ENCODE measurements at regions not wholly inside any gene's neighbourhood (a gene's known extent, or its start where the extent isn't known, plus 50 kb on each side); places are given as distances from the start of the nearest gene placed in this dataset.

- Mint-ChIP-seq H3K9me3 (peaks cover 5% of the 10 kb centered on the region), H3K27ac (no peak overlapping the region), H3K27me3 (no peaks in the 10 kb centered on the region), H3K36me3 (no peaks in the 10 kb centered on the region), H3K4me3 (no peak overlapping the region), H3K4me1 (ENCODE audit: low read depth) (no peaks in the 10 kb centered on the region)
- intact Hi-C loops (cut with micrococcal nuclease), result no loop called here
- no peak for DNase-seq
- ChIA-PET POLR2A (no interaction called here), CTCF (no interaction called here)
Observed at GRCh38 chr14:42141328-42141727, 534.7 kb downstream of the LRFN5 start.

- Mint-ChIP-seq H3K27me3 (no peaks in the 10 kb centered on the region), H3K4me3 (no peak overlapping the region), H3K36me3 (no peaks in the 10 kb centered on the region), H3K27ac (no peak overlapping the region), H3K9me3 (peaks cover 5% of the 10 kb centered on the region), H3K4me1 (ENCODE audit: low read depth) (no peaks in the 10 kb centered on the region)
- CTCF ChIA-PET, result no interaction called here
- intact Hi-C loops (cut with micrococcal nuclease), result no loop called here
- DNase-seq, result no peak
- POLR2A ChIA-PET, result no interaction called here
Observed at GRCh38 chr14:42140831-42141279, 534.2 kb downstream of the LRFN5 start.

- ChIA-PET CTCF (no interaction called here), POLR2A (no interaction called here)
- peaks cover 4% of the 10 kb centered on the region for H3K9me3 Mint-ChIP-seq
- no peaks in the 10 kb centered on the region for H3K36me3 Mint-ChIP-seq
- intact Hi-C loops (cut with micrococcal nuclease), result no loop called here
- no peak overlapping the region for H3K4me3 Mint-ChIP-seq
- no peaks in the 10 kb centered on the region for H3K27me3 Mint-ChIP-seq
- H3K4me1 Mint-ChIP-seq (ENCODE audit: low read depth), result no peaks in the 10 kb centered on the region
- no peak for DNase-seq
- H3K27ac Mint-ChIP-seq, result no peak overlapping the region
Observed at GRCh38 chr14:42140001-42140400, 533.3 kb downstream of the LRFN5 start.

- DNase-seq, result no peak
- Mint-ChIP-seq H3K27ac (no peak overlapping the region), H3K9me3 (no peaks in the 10 kb centered on the region), H3K27me3 (no peaks in the 10 kb centered on the region), H3K4me3 (no peak overlapping the region), H3K4me1 (ENCODE audit: low read depth) (no peaks in the 10 kb centered on the region), H3K36me3 (no peaks in the 10 kb centered on the region)
- intact Hi-C loops (cut with micrococcal nuclease), result no loop called here
- ChIA-PET POLR2A (no interaction called here), CTCF (no interaction called here)
Observed at GRCh38 chr14:42138406-42138805, 531.7 kb downstream of the LRFN5 start.

GRCh38 chr14:42130815-42131214, 524.1 kb downstream of the LRFN5 start:
- POLR2A ChIA-PET, result no interaction called here
- Mint-ChIP-seq H3K4me3 (no peak overlapping the region), H3K36me3 (no peaks in the 10 kb centered on the region), H3K27ac (no peak overlapping the region), H3K27me3 (no peaks in the 10 kb centered on the region), H3K9me3 (no peaks in the 10 kb centered on the region), H3K4me1 (ENCODE audit: low read depth) (no peaks in the 10 kb centered on the region)
- CTCF ChIA-PET, result no interaction called here
- intact Hi-C loops (cut with micrococcal nuclease), result no loop called here
- DNase-seq, result no peak

- CTCF ChIA-PET, result no interaction called here
- POLR2A ChIA-PET, result no interaction called here
- no peaks in the 10 kb centered on the region for H3K4me1 Mint-ChIP-seq (ENCODE audit: low read depth)
- no peak for DNase-seq
- no peak overlapping the region for H3K4me3 Mint-ChIP-seq
- intact Hi-C loops (cut with micrococcal nuclease), result no loop called here
- no peaks in the 10 kb centered on the region for H3K36me3 Mint-ChIP-seq
- no peak overlapping the region for H3K27ac Mint-ChIP-seq
- H3K27me3 Mint-ChIP-seq, result no peaks in the 10 kb centered on the region
- H3K9me3 Mint-ChIP-seq, result peaks cover 5% of the 10 kb centered on the region
Observed at GRCh38 chr14:42123526-42123925, 516.9 kb downstream of the LRFN5 start.

- peaks cover 31% of the 10 kb centered on the region for H3K9me3 Mint-ChIP-seq
- CTCF ChIA-PET, result no interaction called here
Observed at GRCh38 chr14:42113358-42114069, 506.8 kb downstream of the LRFN5 start.

GRCh38 chr14:42112108-42112507, 505.4 kb downstream of the LRFN5 start:
- Mint-ChIP-seq H3K36me3 (peaks cover 4% of the 10 kb centered on the region), H3K4me1 (ENCODE audit: low read depth) (no peaks in the 10 kb centered on the region)
- CTCF ChIA-PET, result no interaction called here

More at GRCh38 chr14:42113358-42114069, 506.8 kb downstream of the LRFN5 start:
- Mint-ChIP-seq H3K4me1 (ENCODE audit: low read depth) (no peaks in the 10 kb centered on the region), H3K4me3 (no peak overlapping the region), H3K27ac (no peak overlapping the region), H3K36me3 (peaks cover 4% of the 10 kb centered on the region), H3K27me3 (no peaks in the 10 kb centered on the region)
- POLR2A ChIA-PET, result no interaction called here
- no peak for DNase-seq
- intact Hi-C loops (cut with micrococcal nuclease), result no loop called here

GRCh38 chr14:42111355-42111754, 504.7 kb downstream of the LRFN5 start:
- POLR2A ChIA-PET, result no interaction called here
- CTCF ChIA-PET, result no interaction called here

More at GRCh38 chr14:42112108-42112507, 505.4 kb downstream of the LRFN5 start:
- intact Hi-C loops (cut with micrococcal nuclease), result no loop called here
- DNase-seq, result no peak
- POLR2A ChIA-PET, result no interaction called here
- no peak overlapping the region for H3K4me3 Mint-ChIP-seq
- no peak overlapping the region for H3K27ac Mint-ChIP-seq
- no peaks in the 10 kb centered on the region for H3K27me3 Mint-ChIP-seq
- H3K9me3 Mint-ChIP-seq, result peaks cover 32% of the 10 kb centered on the region

GRCh38 chr14:42110167-42110566, 503.5 kb downstream of the LRFN5 start:
- CTCF ChIA-PET, result no interaction called here
- intact Hi-C loops (cut with micrococcal nuclease), result no loop called here

More at GRCh38 chr14:42111355-42111754, 504.7 kb downstream of the LRFN5 start:
- intact Hi-C loops (cut with micrococcal nuclease), result no loop called here
- Mint-ChIP-seq H3K27ac (no peak overlapping the region), H3K36me3 (peaks cover 4% of the 10 kb centered on the region), H3K27me3 (no peaks in the 10 kb centered on the region), H3K4me1 (ENCODE audit: low read depth) (no peaks in the 10 kb centered on the region), H3K4me3 (no peak overlapping the region), H3K9me3 (peaks cover 32% of the 10 kb centered on the region)
- DNase-seq, result no peak

GRCh38 chr14:42095155-42095554, 488.5 kb downstream of the LRFN5 start:
- Mint-ChIP-seq H3K4me3 (no peak overlapping the region), H3K36me3 (no peaks in the 10 kb centered on the region), H3K27ac (no peak overlapping the region), H3K9me3 (peaks cover 4% of the 10 kb centered on the region), H3K4me1 (ENCODE audit: low read depth) (no peaks in the 10 kb centered on the region), H3K27me3 (no peaks in the 10 kb centered on the region)
- ChIA-PET POLR2A (no interaction called here), CTCF (no interaction called here)
- intact Hi-C loops (cut with micrococcal nuclease), result no loop called here
- DNase-seq, result no peak

More at GRCh38 chr14:42110167-42110566, 503.5 kb downstream of the LRFN5 start:
- no peaks in the 10 kb centered on the region for H3K4me1 Mint-ChIP-seq (ENCODE audit: low read depth)
- no peak for DNase-seq
- no peak overlapping the region for H3K27ac Mint-ChIP-seq
- H3K36me3 Mint-ChIP-seq, result peaks cover 4% of the 10 kb centered on the region
- POLR2A ChIA-PET, result no interaction called here
- H3K4me3 Mint-ChIP-seq, result no peak overlapping the region
- no peaks in the 10 kb centered on the region for H3K27me3 Mint-ChIP-seq
- H3K9me3 Mint-ChIP-seq, result peaks cover 32% of the 10 kb centered on the region

GRCh38 chr14:42090122-42090521, 483.4 kb downstream of the LRFN5 start:
- no peaks in the 10 kb centered on the region for H3K4me1 Mint-ChIP-seq (ENCODE audit: low read depth)
- no peaks in the 10 kb centered on the region for H3K9me3 Mint-ChIP-seq
- intact Hi-C loops (cut with micrococcal nuclease), result no loop called here
- ChIA-PET CTCF (no interaction called here), POLR2A (no interaction called here)
- no peak for DNase-seq
- H3K36me3 Mint-ChIP-seq, result no peaks in the 10 kb centered on the region
- no peak overlapping the region for H3K4me3 Mint-ChIP-seq
- H3K27ac Mint-ChIP-seq, result no peak overlapping the region
- no peaks in the 10 kb centered on the region for H3K27me3 Mint-ChIP-seq

- ChIA-PET POLR2A (no interaction called here), CTCF (no interaction called here)
- no peak overlapping the region for H3K4me3 Mint-ChIP-seq
- no peaks in the 10 kb centered on the region for H3K36me3 Mint-ChIP-seq
- intact Hi-C loops (cut with micrococcal nuclease), result no loop called here
- no peak overlapping the region for H3K27ac Mint-ChIP-seq
- H3K9me3 Mint-ChIP-seq, result peaks cover 2% of the 10 kb centered on the region
- H3K4me1 Mint-ChIP-seq (ENCODE audit: low read depth), result no peaks in the 10 kb centered on the region
- DNase-seq, result no peak
- no peaks in the 10 kb centered on the region for H3K27me3 Mint-ChIP-seq
Observed at GRCh38 chr14:42079911-42080310, 473.2 kb downstream of the LRFN5 start.

All from activated CD4-positive, alpha-beta memory T cell treated with anti-CD3 and anti-CD28 coated beads for 36 hours (primary cell).